KMS-11 (cell line): ENCODE measurements at regions not wholly inside any gene's neighbourhood (a gene's known extent, or its start where the extent isn't known, plus 50 kb on each side); places are given as distances from the start of the nearest gene placed in this dataset.

Experiments
- H2AFZ ChIP-seq: fragments of 200-600 bp; sonication (generic); 2 replicates; pipeline ENCODE4 v1.6.1; 2016; ENCODE audit warnings: antibody characterized with exemption, mixed run types, low read depth
- H3K27ac ChIP-seq: fragments of 200-600 bp; sonication (generic); 2 replicates; pipeline ENCODE4 v1.6.1; 2016; ENCODE audit warnings: mild to moderate bottlenecking, mixed run types
- H3K27me3 ChIP-seq: fragments of 200-600 bp; sonication (generic); 2 replicates; pipeline ENCODE4 v1.6.1; 2017; ENCODE audit warnings: mild to moderate bottlenecking, low read depth, mixed run types, moderate library complexity; ENCODE audit not compliant: insufficient read depth
- H3K36me3 ChIP-seq: fragments of 200-600 bp; sonication (generic); 2 replicates; pipeline ENCODE4 v1.6.1; 2017; ENCODE audit warnings: mild to moderate bottlenecking, mixed run types; ENCODE audit not compliant: insufficient read depth
- H3K4me1 ChIP-seq: fragments of 200-600 bp; sonication (generic); 2 replicates; pipeline ENCODE4 v1.6.1; 2016; ENCODE audit warnings: mild to moderate bottlenecking, low read depth, mixed run types; ENCODE audit not compliant: poor library complexity, severe bottlenecking
- H3K4me2 ChIP-seq: fragments of 200-600 bp; sonication (generic); 2 replicates; pipeline ENCODE4 v1.7.0; 2016; ENCODE audit warnings: mild to moderate bottlenecking, mixed run types
- H3K4me3 ChIP-seq: fragments of 200-600 bp; sonication (generic); IDR thresholded peaks from 2 replicates; pipeline ENCODE4 v1.6.1; 2017; ENCODE audit warnings: low read depth, low read length, mixed read lengths; ENCODE audit not compliant: insufficient read depth
- H3K79me2 ChIP-seq: fragments of 200-600 bp; sonication (generic); 2 replicates; pipeline ENCODE4 v1.6.1; 2016; ENCODE audit warnings: low read depth, mixed run types; ENCODE audit not compliant: insufficient read depth
- H3K9ac ChIP-seq: fragments of 200-600 bp; sonication (generic); 2 replicates; pipeline ENCODE4 v1.6.1; 2016; ENCODE audit warnings: mild to moderate bottlenecking, mixed run types
- H4K20me1 ChIP-seq: fragments of 200-600 bp; sonication (generic); 2 replicates; pipeline ENCODE4 v1.6.1; 2016; ENCODE audit warnings: mild to moderate bottlenecking, mixed run types; ENCODE audit not compliant: insufficient read depth
- CTCF ChIP-seq: fragments of 200-600 bp; sonication (generic); conservative IDR thresholded peaks from 2 replicates; pipeline ENCODE4 v1.6.1; 2017; ENCODE audit warnings: low read depth, mild to moderate bottlenecking, antibody characterized with exemption, low read length, moderate library complexity, mixed read lengths

- Histone ChIP-seq H3K79me2 (no peaks in the 10 kb centered on the region), H3K9ac (no peak overlapping the region), H3K4me1 (no peaks in the 10 kb centered on the region), H3K27me3 (no peaks in the 10 kb centered on the region), H4K20me1 (no peaks in the 10 kb centered on the region), H3K4me3 (no peak overlapping the region), H3K27ac (no peak overlapping the region), H3K4me2 (no peak overlapping the region), H2AFZ (no peak overlapping the region), H3K36me3 (no peaks in the 10 kb centered on the region)
- no peak for TF ChIP-seq CTCF
Observed at GRCh38 chr3:195017151-195017550, 253.8 kb downstream of the XXYLT1 start.
